GM10248 (cell line): ENCODE measurements at regions not wholly inside any gene's neighbourhood (a gene's known extent, or its start where the extent isn't known, plus 50 kb on each side); places are given as distances from the start of the nearest gene placed in this dataset.

ENCODE experiments used
- CTCF ChIA-PET: fragments of 300-600 bp; sonication (Branson Sonifier 250); formaldehyde crosslinking; extraction: SDS; loops from one replicate; lab custom pipeline; 2021; ENCODE audit warnings: antibody characterized with exemption; lab: Yijun Ruan, JAX
- POLR2A ChIA-PET: fragments of 350-650 bp; sonication (Branson Sonifier 250); formaldehyde crosslinking; extraction: SDS; loops from one replicate; lab custom pipeline; 2020; ENCODE audit warnings: antibody characterized with exemption; lab: Yijun Ruan, JAX
- DNase-seq: peaks from one replicate; pipeline ENCODE4 v3.0.0; 2012; ENCODE audit errors: extremely low spot score
- CTCF ChIP-seq: IDR thresholded peaks from 2 replicates; pipeline ENCODE4 v1.5.1; 2012; ENCODE audit warnings: mild to moderate bottlenecking, low read depth; ENCODE audit errors: extremely low read depth, missing control alignments, control extremely low read depth

- ChIA-PET POLR2A (no interaction called here), CTCF (no interaction called here)
- no peak for DNase-seq
- TF ChIP-seq CTCF = no peak
Measured at GRCh38 chr9:22898591-22898990, 452.0 kb downstream of the DMRTA1 start.

- CTCF ChIA-PET = no interaction called here
- no peak for TF ChIP-seq CTCF
- POLR2A ChIA-PET = no interaction called here
- no peak for DNase-seq
Measured at GRCh38 chr9:22911632-22912031, 465.0 kb downstream of the DMRTA1 start.

- ChIA-PET CTCF (interaction anchor here (0.9 to 1.2 kb wide), 2 partner anchors 8 to 24 kb away, joined by 4 to 5 read pairs; no protein-coding TSS in a partner anchor), POLR2A (no interaction called here)
- no peak for TF ChIP-seq CTCF
- DNase-seq = no peak
Measured at GRCh38 chr9:22913026-22913425, 466.4 kb downstream of the DMRTA1 start.

- POLR2A ChIA-PET = no interaction called here
- CTCF ChIA-PET = interaction anchor here (1.2 kb wide), 1 partner anchor 24 kb away, joined by 4 read pairs; no protein-coding TSS in a partner anchor
Measured at GRCh38 chr9:22913518-22913917, 466.9 kb downstream of the DMRTA1 start.

GRCh38 chr9:22916148-22916547 lies 469.5 kb downstream of the DMRTA1 start:
- CTCF ChIA-PET = no interaction called here
- TF ChIP-seq CTCF = no peak
- DNase-seq = no peak
- POLR2A ChIA-PET = no interaction called here

More at GRCh38 chr9:22913518-22913917, 466.9 kb downstream of the DMRTA1 start:
- DNase-seq = peak; percentile 1
- no peak for TF ChIP-seq CTCF

- ChIA-PET POLR2A (no interaction called here), CTCF (no interaction called here)
- TF ChIP-seq CTCF = no peak
- DNase-seq = no peak
Measured at GRCh38 chr9:22919423-22919822, 472.8 kb downstream of the DMRTA1 start.
